Heart right ventricle (tissue), 16 donors: ENCODE measurements at regions not wholly inside any gene's neighbourhood (a gene's known extent, or its start where the extent isn't known, plus 50 kb on each side); places are given as distances from the start of the nearest gene placed in this dataset.

Source experiments
- ATAC-seq, 8 donors: fragments of 200-7000 bp; cut with Tn5 transposase; one replicate each; pipeline ENCODE4 v1.9.1; 2020; ENCODE audit warnings: mild to moderate bottlenecking in 8 of 8, moderate library complexity in 8 of 8, moderate number of reproducible peaks in 1 of 8
- DNase-seq, 2 donors: peaks; one replicate each; pipeline ENCODE4 v3.0.0-alpha.2; 2020
- H3K27ac ChIP-seq, 10 donors: fragments of 200-600 bp; sonication (generic) in 2 of 10; one replicate each; pipeline versions ENCODE4 v1.5.0 to v1.8.0; 2020 to 2022; ENCODE audit warnings: mild to moderate bottlenecking in 3 of 10
- H3K27me3 ChIP-seq, 7 donors: fragments of 200-600 bp; one replicate each; pipeline ENCODE4 v1.8.0; 2021 to 2022; ENCODE audit warnings: mild to moderate bottlenecking in 2 of 7
- H3K36me3 ChIP-seq, 9 donors: fragments of 200-600 bp; sonication (generic) in 1 of 9; one replicate each; pipeline versions ENCODE4 v1.5.0 to v1.8.0; 2020 to 2022; ENCODE audit warnings: mild to moderate bottlenecking in 2 of 9
- H3K4me1 ChIP-seq, 9 donors: fragments of 200-600 bp; sonication (generic) in 1 of 9; one replicate each; pipeline versions ENCODE4 v1.5.0 to v1.8.0; 2020 to 2022; ENCODE audit warnings: mild to moderate bottlenecking in 4 of 9
- H3K4me3 ChIP-seq, 10 donors: fragments of 200-600 bp; sonication (generic) in 2 of 10; one replicate each; pipeline versions ENCODE4 v1.5.0 to v1.8.0; 2020 to 2022; ENCODE audit warnings: mild to moderate bottlenecking in 7 of 10, moderate library complexity in 2 of 10
- H3K9me3 ChIP-seq, 11 donors: fragments of 200-600 bp in 10 of 11; sonication (generic) in 2 of 11; one replicate each; pipeline versions ENCODE4 v1.5.0 to v1.8.0; 2013 to 2022; ENCODE audit warnings: mild to moderate bottlenecking in 2 of 11, control low read depth in 1 of 11, moderate library complexity in 1 of 11
- WGBS, 2 donors: extraction: QIAGEN DNeasy Blood & Tissue Kit; methylation state at CpG; one replicate each; pipeline ENCODE4 v1.1.7; 2013; ENCODE audit warnings: inconsistent platforms in 1 of 2; 5-methylcytosine and 5-hydroxymethylcytosine counted together
- intact Hi-C, 10 donors: fragments of 100-400 bp; cut with DNase I; formaldehyde crosslinking; loops; one replicate each; pipeline versions ENCODE4 v1.11.1 to v1.14.2; 2022
- TF ChIP-seq, protein P1 (sequence below), 9 donors: fragments of 200-600 bp; sonication (generic) in 2 of 9; IDR thresholded peaks; one replicate each; pipeline versions ENCODE4 v1.5.0 to v1.8.0; 2021 to 2022; ENCODE audit warnings: antibody characterized with exemption in 9 of 9, mild to moderate bottlenecking in 5 of 9, moderate library complexity in 1 of 9
- donor health status: Arrhythmogenic right ventricular cardiomyopathy.
- donor health status: ischemic (EF 13 %, LVEDD 7.1; RV severe dilation, severe dysfunction).
- donor health status: healthy with polysubstance abuse.
- donor health status: DM: no; HTN: yes; CAD: no.
- donor health status: DM: no; HTN: no; CAD: no.
- donor health status: ischemic (EF 25% LVEDD 6.9; RV normal size, moderate dysfunction).
- donor health status: ischemic (EF 25% LVEDD 5.7; RV mildly dilated, moderate dysfunction).
- donor health status: healthy.
- donor health status: DM: yes; HTN: yes; CAD: no.
- donor health status: Ischemic cardiomyopathy.
- donor health status: ischemic (EF 35%, LVEDD 5.7; RV mildly dilated, moderate dysfunction).
- donor health status: nonischemic (EF 11% LVEDD 7.7; RV severe dilation, severe dysfunction).
- donor health status: DM: yes; HTN: yes; CAD: no.
- donor health status: PGD.
- donor health status: ischemic (EF 29% LVEDD 5.4; RV normal size, mild dysfunction).
- donor health status: nonischemic (EF 23%, LVEDD 6.1; RV moderate dilation, normal function).

DNA sequence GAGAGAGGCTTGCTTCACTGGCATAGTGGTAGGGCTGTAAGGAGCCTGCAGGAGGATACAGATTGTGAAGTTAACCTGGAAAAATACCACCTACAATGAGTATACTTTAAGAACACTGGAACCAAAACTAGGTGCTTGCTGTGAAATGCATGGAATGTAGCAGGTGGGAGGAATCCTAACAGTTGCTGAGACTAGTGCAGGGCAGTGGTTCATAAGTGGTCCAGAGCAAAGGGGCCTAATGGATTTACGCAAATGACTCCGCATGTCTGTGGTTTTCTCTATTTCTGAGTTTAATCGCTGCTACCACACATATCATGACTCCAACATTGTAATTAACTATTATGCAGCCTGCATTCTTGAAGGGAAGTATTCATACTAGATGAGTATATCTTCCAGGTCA lies 218.4 kb downstream of the CHRM2 start:
- Histone ChIP-seq H3K4me3 (no peak overlapping the region), H3K4me1 (peaks cover 0 to 36% (median 15%) of the 10 kb centered on the region in 9 donors), H3K9me3 (peaks cover 0 to 12% (median 0%) of the 10 kb centered on the region in 11 donors), H3K27me3 (no peaks in the 10 kb centered on the region), H3K27ac (no peak overlapping the region), H3K36me3 (no peaks in the 10 kb centered on the region)
- ATAC-seq (no peak), DNase-seq (no peak)
- intact Hi-C loops = loop anchor here in 4 of 10 donors (10.0 kb wide), 2 partner anchors 162 to 212 kb away; no protein-coding TSS in a partner anchor
- WGBS, 2 donors = 93 to 95% methylated on average over 3 of the region's 3 CpGs
- TF ChIP-seq, protein P1, sequence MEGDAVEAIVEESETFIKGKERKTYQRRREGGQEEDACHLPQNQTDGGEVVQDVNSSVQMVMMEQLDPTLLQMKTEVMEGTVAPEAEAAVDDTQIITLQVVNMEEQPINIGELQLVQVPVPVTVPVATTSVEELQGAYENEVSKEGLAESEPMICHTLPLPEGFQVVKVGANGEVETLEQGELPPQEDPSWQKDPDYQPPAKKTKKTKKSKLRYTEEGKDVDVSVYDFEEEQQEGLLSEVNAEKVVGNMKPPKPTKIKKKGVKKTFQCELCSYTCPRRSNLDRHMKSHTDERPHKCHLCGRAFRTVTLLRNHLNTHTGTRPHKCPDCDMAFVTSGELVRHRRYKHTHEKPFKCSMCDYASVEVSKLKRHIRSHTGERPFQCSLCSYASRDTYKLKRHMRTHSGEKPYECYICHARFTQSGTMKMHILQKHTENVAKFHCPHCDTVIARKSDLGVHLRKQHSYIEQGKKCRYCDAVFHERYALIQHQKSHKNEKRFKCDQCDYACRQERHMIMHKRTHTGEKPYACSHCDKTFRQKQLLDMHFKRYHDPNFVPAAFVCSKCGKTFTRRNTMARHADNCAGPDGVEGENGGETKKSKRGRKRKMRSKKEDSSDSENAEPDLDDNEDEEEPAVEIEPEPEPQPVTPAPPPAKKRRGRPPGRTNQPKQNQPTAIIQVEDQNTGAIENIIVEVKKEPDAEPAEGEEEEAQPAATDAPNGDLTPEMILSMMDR (IDR thresholded peaks at IDR 0.05) = no peak

DNA sequence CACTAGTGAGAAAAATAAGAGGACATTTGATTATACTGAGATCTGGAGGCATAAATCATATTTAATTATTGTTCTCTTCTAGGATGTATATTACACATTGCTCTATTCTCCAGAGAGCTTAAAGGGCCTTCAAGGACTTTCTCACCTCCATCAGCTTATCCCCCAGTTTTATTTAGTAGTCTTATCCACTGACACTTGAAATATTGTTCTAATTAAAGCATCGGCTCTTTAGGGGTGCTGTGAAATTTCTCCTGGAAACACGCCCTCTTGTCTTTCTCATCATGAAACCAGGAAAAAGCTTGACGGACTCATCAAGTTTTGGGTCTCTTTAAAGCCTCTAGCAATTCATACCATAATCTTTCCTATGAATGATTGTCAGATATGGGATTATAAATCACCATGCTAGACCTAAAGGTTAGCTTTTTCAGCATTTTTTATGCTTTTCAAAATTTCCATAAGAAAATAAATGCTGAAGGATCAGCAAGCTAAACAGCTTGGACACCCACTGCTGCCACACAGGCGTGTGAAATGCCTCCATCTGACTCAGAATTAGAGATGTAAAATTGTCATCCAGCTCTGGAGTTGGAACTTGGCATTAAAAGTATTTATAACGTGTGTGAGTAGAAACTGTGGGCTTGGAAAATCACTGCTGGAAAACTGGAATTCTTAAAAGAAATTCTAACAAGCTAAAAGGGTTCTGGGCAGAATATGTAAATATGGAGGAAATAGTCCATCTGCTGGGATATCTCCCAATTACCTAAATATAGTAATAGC lies 216.3 kb downstream of the CHRM2 start:
- peak in 7 of 8 donors; percentile 23 to 67 (median 47) for ATAC-seq
- Histone ChIP-seq H3K9me3 (peaks cover 0 to 12% (median 0%) of the 10 kb centered on the region in 11 donors), H3K36me3 (no peaks in the 10 kb centered on the region), H3K27me3 (no peaks in the 10 kb centered on the region), H3K4me1 (peaks cover 0 to 50% (median 25%) of the 10 kb centered on the region in 9 donors), H3K4me3 (no peak overlapping the region), H3K27ac (peak overlapping the region in 8 of 10 donors; percentile 32 to 84 (median 74))
- TF ChIP-seq, protein P1 (IDR thresholded peaks at IDR 0.05) = no peak
- WGBS, 2 donors = 18 to 40% methylated on average over 5 of the region's 5 CpGs
- intact Hi-C loops = loop anchor here in 4 of 10 donors (5.0 to 10.0 kb wide), 4 partner anchors 92 to 210 kb away; no protein-coding TSS in a partner anchor
- no peak for DNase-seq

DNA sequence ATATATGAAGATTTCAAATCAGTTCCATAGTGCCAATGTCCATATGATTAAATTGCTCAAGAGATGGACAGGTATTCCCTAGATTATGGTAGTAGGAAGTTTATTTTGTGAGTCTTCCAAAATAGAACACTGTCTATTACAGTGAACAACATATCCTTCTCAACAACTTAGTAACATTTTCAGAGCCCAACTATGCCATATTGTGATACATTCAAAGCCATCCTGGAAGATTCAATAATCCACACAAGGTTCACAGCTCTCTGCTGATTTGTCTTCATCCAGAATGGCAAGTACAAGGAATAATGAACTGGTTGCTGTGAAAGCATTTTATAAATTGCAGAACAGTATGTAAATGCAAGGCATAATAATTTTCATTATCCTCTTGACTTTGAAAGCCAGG lies 213.9 kb downstream of the CHRM2 start:
- Histone ChIP-seq H3K4me3 (no peak overlapping the region), H3K4me1 (peaks cover 0 to 50% (median 25%) of the 10 kb centered on the region in 9 donors), H3K27me3 (no peaks in the 10 kb centered on the region), H3K9me3 (peaks cover 0 to 12% (median 0%) of the 10 kb centered on the region in 11 donors), H3K36me3 (no peaks in the 10 kb centered on the region), H3K27ac (peak overlapping the region in 9 of 10 donors; percentile 11 to 84 (median 63))
- DNase-seq (no peak), ATAC-seq (no peak)
- TF ChIP-seq, protein P1 (IDR thresholded peaks at IDR 0.05) = no peak
- intact Hi-C loops = loop anchor here in 4 of 10 donors (5.0 to 10.0 kb wide), 4 partner anchors 90 to 208 kb away; no protein-coding TSS in a partner anchor

DNA sequence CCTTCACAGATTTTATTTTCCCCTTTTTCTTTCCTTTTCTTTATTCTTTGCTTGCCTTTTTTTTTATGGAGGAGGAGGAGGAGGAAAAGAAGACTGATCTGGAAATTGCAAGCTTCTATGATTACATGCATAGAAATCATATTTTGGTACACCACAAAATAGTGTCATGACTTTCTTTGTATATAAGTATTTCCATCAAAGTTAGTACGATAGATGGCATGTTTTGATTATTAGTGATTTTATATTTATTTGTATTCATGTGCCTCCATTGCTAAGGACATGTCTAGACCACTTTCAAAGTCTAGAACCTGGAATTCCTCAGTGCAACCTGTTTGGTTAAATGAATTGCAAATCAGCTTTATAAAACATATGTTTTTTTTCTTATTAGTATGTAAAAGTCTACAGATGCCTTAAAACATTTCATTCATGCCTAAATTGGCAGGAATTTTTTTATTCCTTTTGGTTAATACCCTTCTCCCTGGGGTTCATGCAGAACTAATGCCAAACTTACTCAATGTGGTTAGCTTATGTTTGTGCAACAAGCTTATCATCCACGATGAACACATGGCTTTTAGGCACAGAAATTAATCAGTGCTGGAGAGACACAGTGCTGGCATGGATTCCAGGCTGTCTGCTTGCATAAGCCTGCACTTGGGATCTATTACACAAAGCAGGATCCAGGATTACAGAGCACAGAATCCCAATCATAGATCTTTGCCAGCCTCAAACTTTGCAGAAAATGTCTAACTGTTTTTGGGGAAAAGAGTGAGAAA lies 213.1 kb downstream of the CHRM2 start:
- peak; percentile 90 to 97 (median 94) for ATAC-seq
- intact Hi-C loops = loop anchor here in 4 of 10 donors (5.0 to 10.0 kb wide), 4 partner anchors 89 to 207 kb away; no protein-coding TSS in a partner anchor
- H3K4me3 ChIP-seq = no peak overlapping the region
- WGBS, 2 donors = 36% methylated on average over 2 of the region's 2 CpGs
- H3K27me3 ChIP-seq = no peaks in the 10 kb centered on the region
- peaks cover 0 to 50% (median 25%) of the 10 kb centered on the region in 9 donors for H3K4me1 ChIP-seq
- H3K9me3 ChIP-seq = peaks cover 0 to 12% (median 0%) of the 10 kb centered on the region in 11 donors
- H3K27ac ChIP-seq = peak overlapping the region in 8 of 10 donors; percentile 11 to 84 (median 70)
- H3K36me3 ChIP-seq = no peaks in the 10 kb centered on the region
- TF ChIP-seq, protein P1 (IDR thresholded peaks at IDR 0.05) = no peak
- peak; percentile 45 to 83 for DNase-seq
